ENCODE measurements at regions not wholly inside any gene's neighbourhood (a gene's known extent, or its start where the extent isn't known, plus 50 kb on each side); places are given as distances from the start of the nearest gene placed in this dataset.

DNA sequence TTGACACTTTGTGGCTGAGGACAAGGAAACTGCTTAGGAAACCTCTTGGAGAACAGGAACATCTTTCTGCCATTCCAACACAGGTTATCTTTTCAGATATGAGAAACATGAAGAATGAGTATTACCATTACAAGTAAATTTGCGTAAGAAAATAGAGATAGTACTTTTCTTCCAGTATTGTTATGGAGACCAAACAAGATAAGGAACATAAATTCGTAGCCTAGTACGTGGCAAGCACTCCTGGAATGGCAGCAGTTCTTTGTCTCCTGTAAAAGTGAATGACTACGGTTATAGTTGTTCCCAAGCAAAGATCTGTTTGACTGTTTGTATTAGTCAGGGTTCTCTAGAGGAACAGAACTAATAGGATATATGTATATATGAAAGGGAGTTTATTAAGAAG, 843.1 kb downstream of the STIM2 start:
- no peak for TF ChIP-seq L3MBTL2 (conservative IDR thresholded peaks at IDR 0.05)
- no peak for TF ChIP-seq LEF1 (IDR thresholded peaks at IDR 0.05; ENCODE audit: borderline replicate concordance)
- TF ChIP-seq NFRKB (IDR thresholded peaks at IDR 0.05) = no peak
- TF ChIP-seq FOXM1 (IDR thresholded peaks at IDR 0.05; ENCODE audit: borderline replicate concordance) = no peak
- no peak for TF ChIP-seq FOXA1 (IDR thresholded peaks at IDR 0.05)
- TF ChIP-seq BHLHE40 (IDR thresholded peaks at IDR 0.05; ENCODE audit: borderline replicate concordance) = no peak
- TF ChIP-seq FOXK2 (IDR thresholded peaks at IDR 0.05) = no peak
- TF ChIP-seq CTBP1 (IDR thresholded peaks at IDR 0.05; ENCODE audit: borderline replicate concordance) = no peak
- no peak for TF ChIP-seq SP1 (IDR thresholded peaks at IDR 0.05)
- no peak for TF ChIP-seq SUZ12 (IDR thresholded peaks at IDR 0.05)
- no peak for TF ChIP-seq ZNF384 (IDR thresholded peaks at IDR 0.05)
- no peak for TF ChIP-seq TARDBP (IDR thresholded peaks at IDR 0.05)
- no peak for TF ChIP-seq ARNT (IDR thresholded peaks at IDR 0.05)
- TF ChIP-seq PKNOX1 (IDR thresholded peaks at IDR 0.05) = no peak
- no peak for TF ChIP-seq ELF4 (IDR thresholded peaks at IDR 0.05)
- TF ChIP-seq HDGF (IDR thresholded peaks at IDR 0.05; ENCODE audit: borderline replicate concordance) = no peak
- no peak for DNase-seq (ENCODE audit: extremely low spot score)
- POLR2A ChIA-PET = no interaction called here
- CTCF ChIA-PET = no interaction called here

DNA sequence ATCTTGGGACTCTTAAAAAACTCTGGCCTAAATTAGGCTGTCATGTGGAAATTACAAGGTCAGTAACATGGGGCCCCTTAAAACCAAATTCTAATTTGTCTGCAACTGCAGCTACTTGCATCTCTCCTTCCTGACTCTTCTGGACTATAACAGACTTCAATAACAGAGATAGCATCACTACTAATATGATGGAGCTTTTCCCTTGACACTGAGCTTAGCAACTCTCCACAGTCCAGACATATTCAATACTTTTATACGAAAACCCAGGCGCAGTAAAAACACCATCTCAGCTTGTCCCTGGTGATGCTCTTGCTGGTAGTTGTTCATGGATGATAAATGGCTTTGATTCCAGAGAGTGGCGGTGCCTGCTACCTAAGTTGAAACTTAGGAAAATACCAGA, 850.4 kb downstream of the STIM2 start:
- ChIA-PET CTCF (interaction anchor here (1.0 kb wide), 1 partner anchor 26 kb away, joined by 4 read pairs; no protein-coding TSS in a partner anchor), POLR2A (no interaction called here)
- DNase-seq (ENCODE audit: extremely low spot score) = no peak
- no peak for TF ChIP-seq PKNOX1 (IDR thresholded peaks at IDR 0.05)
- TF ChIP-seq ARNT (IDR thresholded peaks at IDR 0.05) = no peak
- no peak for TF ChIP-seq LEF1 (IDR thresholded peaks at IDR 0.05; ENCODE audit: borderline replicate concordance)
- TF ChIP-seq FOXK2 (IDR thresholded peaks at IDR 0.05) = no peak
- no peak for TF ChIP-seq L3MBTL2 (conservative IDR thresholded peaks at IDR 0.05)
- no peak for TF ChIP-seq CTBP1 (IDR thresholded peaks at IDR 0.05; ENCODE audit: borderline replicate concordance)
- no peak for TF ChIP-seq FOXA1 (IDR thresholded peaks at IDR 0.05)
- no peak for TF ChIP-seq SUZ12 (IDR thresholded peaks at IDR 0.05)
- no peak for TF ChIP-seq HDGF (IDR thresholded peaks at IDR 0.05; ENCODE audit: borderline replicate concordance)
- TF ChIP-seq FOXM1 (IDR thresholded peaks at IDR 0.05; ENCODE audit: borderline replicate concordance) = no peak
- TF ChIP-seq ELF4 (IDR thresholded peaks at IDR 0.05) = no peak
- no peak for TF ChIP-seq ZNF384 (IDR thresholded peaks at IDR 0.05)
- TF ChIP-seq TARDBP (IDR thresholded peaks at IDR 0.05) = no peak
- TF ChIP-seq NFRKB (IDR thresholded peaks at IDR 0.05) = no peak
- no peak for TF ChIP-seq BHLHE40 (IDR thresholded peaks at IDR 0.05; ENCODE audit: borderline replicate concordance)
- no peak for TF ChIP-seq SP1 (IDR thresholded peaks at IDR 0.05)

GRCh38 chr4:27714073-27714472, 853.4 kb downstream of the STIM2 start:
- ChIA-PET CTCF (no interaction called here), POLR2A (no interaction called here)
- no peak for DNase-seq (ENCODE audit: extremely low spot score)
- no peak for TF ChIP-seq BHLHE40 (IDR thresholded peaks at IDR 0.05; ENCODE audit: borderline replicate concordance)
- TF ChIP-seq CTBP1 (IDR thresholded peaks at IDR 0.05; ENCODE audit: borderline replicate concordance) = no peak
- no peak for TF ChIP-seq SUZ12 (IDR thresholded peaks at IDR 0.05)
- no peak for TF ChIP-seq L3MBTL2 (conservative IDR thresholded peaks at IDR 0.05)
- no peak for TF ChIP-seq TARDBP (IDR thresholded peaks at IDR 0.05)
- TF ChIP-seq FOXK2 (IDR thresholded peaks at IDR 0.05) = no peak
- TF ChIP-seq ZNF384 (IDR thresholded peaks at IDR 0.05) = no peak

DNA sequence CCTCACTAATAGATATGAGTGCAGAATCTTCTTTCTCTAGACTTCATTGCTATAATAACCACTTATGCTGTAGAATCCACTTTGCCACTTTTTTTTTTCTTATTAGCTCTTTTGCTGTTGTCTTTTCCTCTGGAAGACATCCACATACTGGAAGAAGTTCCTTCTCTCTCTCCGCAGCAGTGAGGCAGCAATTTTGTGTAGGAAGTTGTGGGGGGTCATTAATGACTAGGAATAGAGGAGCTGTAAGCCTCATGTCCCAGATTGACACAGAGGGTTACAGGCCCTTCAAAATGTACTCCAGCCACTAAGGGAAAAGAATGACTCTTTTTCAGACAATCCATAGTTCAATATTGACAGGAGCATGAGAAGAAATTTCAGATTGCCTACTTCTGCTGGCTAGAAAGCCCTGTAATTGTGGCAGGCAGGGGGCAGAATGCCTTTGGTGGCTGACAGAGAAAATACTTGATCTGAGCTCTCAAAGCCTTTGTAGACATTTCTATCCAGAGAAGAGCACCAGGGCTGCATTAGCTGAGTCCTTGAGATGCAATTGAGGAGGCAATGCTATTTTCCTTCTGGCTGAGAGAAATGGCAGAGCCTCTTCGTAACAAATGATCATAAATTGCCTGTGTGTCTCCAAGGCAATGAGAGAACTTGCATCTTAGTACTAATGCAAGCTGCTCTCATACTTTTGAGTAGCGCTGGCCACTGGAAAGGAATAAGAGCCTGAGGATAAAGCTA, 856.2 kb downstream of the STIM2 start:
- DNase-seq (ENCODE audit: extremely low spot score) = no peak
- ChIA-PET CTCF (interaction anchor here (0.7 kb wide), 1 partner anchor 123 kb away, joined by 3 read pairs; no protein-coding TSS in a partner anchor), POLR2A (no interaction called here)
- TF ChIP-seq SP1 (IDR thresholded peaks at IDR 0.05) (no peak), NFRKB (IDR thresholded peaks at IDR 0.05) (no peak), FOXK2 (IDR thresholded peaks at IDR 0.05) (no peak), SUZ12 (IDR thresholded peaks at IDR 0.05) (no peak)

DNA sequence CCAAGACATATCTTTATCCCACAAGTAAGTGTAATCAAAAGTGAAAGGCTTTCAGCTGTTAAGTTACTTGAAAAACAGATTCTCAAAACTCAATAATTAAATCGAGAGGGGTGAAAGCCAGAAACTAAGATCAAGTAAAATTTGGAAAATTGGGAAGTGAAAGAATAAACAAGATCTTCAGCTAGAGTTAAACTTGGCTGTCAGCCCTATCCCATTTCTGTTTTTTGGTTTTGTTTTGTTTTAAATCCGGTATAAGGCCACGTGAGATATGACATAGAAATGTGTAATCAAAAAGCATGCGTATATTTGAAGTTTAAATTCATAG, 856.8 kb downstream of the STIM2 start:
- POLR2A ChIA-PET = no interaction called here
- CTCF ChIA-PET = interaction anchor here (0.5 to 0.7 kb wide), 2 partner anchors 20 to 122 kb away, joined by 3 to 5 read pairs; no protein-coding TSS in a partner anchor
- no peak for DNase-seq (ENCODE audit: extremely low spot score)
- TF ChIP-seq ZNF384 (IDR thresholded peaks at IDR 0.05) = no peak
- TF ChIP-seq TARDBP (IDR thresholded peaks at IDR 0.05) = no peak
- TF ChIP-seq FOXK2 (IDR thresholded peaks at IDR 0.05) = no peak
- no peak for TF ChIP-seq FOXA1 (IDR thresholded peaks at IDR 0.05)
- TF ChIP-seq CTBP1 (IDR thresholded peaks at IDR 0.05; ENCODE audit: borderline replicate concordance) = no peak
- no peak for TF ChIP-seq L3MBTL2 (conservative IDR thresholded peaks at IDR 0.05)
- no peak for TF ChIP-seq PKNOX1 (IDR thresholded peaks at IDR 0.05)
- no peak for TF ChIP-seq HDGF (IDR thresholded peaks at IDR 0.05; ENCODE audit: borderline replicate concordance)
- no peak for TF ChIP-seq BHLHE40 (IDR thresholded peaks at IDR 0.05; ENCODE audit: borderline replicate concordance)
- no peak for TF ChIP-seq SP1 (IDR thresholded peaks at IDR 0.05)
- TF ChIP-seq ARNT (IDR thresholded peaks at IDR 0.05) = no peak
- TF ChIP-seq ELF4 (IDR thresholded peaks at IDR 0.05) = no peak
- TF ChIP-seq FOXM1 (IDR thresholded peaks at IDR 0.05; ENCODE audit: borderline replicate concordance) = no peak
- no peak for TF ChIP-seq LEF1 (IDR thresholded peaks at IDR 0.05; ENCODE audit: borderline replicate concordance)
- no peak for TF ChIP-seq SUZ12 (IDR thresholded peaks at IDR 0.05)

Data from HEK293T (cell line).